ENCODE measurements at regions not wholly inside any gene's neighbourhood (a gene's known extent, or its start where the extent isn't known, plus 50 kb on each side); places are given as distances from the start of the nearest gene placed in this dataset.

DNA sequence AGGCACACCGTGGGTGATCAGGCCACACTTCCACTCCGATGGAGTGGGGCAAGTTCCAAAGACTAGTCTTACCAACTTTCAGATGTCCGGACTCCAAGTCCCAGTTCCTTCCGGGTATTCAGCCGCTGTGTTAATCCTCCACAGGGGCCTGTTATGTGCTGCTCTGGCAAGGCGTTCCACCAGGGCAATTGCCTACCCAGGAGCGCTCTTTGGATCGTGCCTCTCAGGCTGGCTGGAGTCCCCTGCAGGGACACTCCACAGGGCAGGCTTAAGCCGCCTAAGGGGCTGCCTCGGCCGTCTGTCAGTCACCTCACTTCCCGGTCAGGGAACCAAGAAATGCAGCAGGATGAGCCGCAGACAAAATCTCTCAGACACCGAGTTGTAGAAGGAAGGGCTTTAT, 118.7 kb upstream of the CCNG1 start:
- H2BK15ac ChIP-seq (ENCODE audit: low read depth, low read length) = no peak overlapping the region
- H3K27ac Mint-ChIP-seq = peak overlapping the region in 2 of 3 experiments; percentile 55 to 85; a peak in 2 of 7 replicates

More for the DNA sequence above, 118.7 kb upstream of the CCNG1 start:
- no CpG with 5 or more reads among the region's 14 CpGs for WGBS (ENCODE audit: extremely low coverage, insufficient read length, low lambda C conversion rate)
- DNase-seq = peak; percentile 30
- Histone ChIP-seq H3K79me1 (ENCODE audit: insufficient read depth, low read depth, low read length, poor library complexity, severe bottlenecking) (no peaks in the 10 kb centered on the region), H3K27me3 (ENCODE audit: insufficient read depth, low read length) (no peaks in the 10 kb centered on the region), H3K27ac (ENCODE audit: insufficient read length, low read depth, low read length) (no peak overlapping the region), H2BK20ac (ENCODE audit: low read depth, low read length, poor library complexity, severe bottlenecking) (no peak overlapping the region), H3K9ac (ENCODE audit: extremely low read depth, insufficient read length, low read length) (no peak overlapping the region), H3K79me2 (ENCODE audit: insufficient read depth, low read length) (no peaks in the 10 kb centered on the region), H3K14ac (ENCODE audit: insufficient read depth, low read length) (no peak overlapping the region), H3K23me2 (ENCODE audit: insufficient read length, low read depth, low read length, poor library complexity, severe bottlenecking) (no peaks in the 10 kb centered on the region), H2BK5ac (ENCODE audit: insufficient read length, low read length) (no peak overlapping the region), H3K4me1 (ENCODE audit: insufficient read depth, low read length) (no peaks in the 10 kb centered on the region), H3K9me3 (ENCODE audit: control insufficient read depth, low read depth, low read length) (no peaks in the 10 kb centered on the region), H3T11ph (ENCODE audit: low read length) (no peak overlapping the region), H2AFZ (ENCODE audit: low read length) (no peak overlapping the region), H3K23ac (ENCODE audit: insufficient read length, low read depth, low read length) (no peak overlapping the region), H4K8ac (replicated peaks; ENCODE audit: insufficient read length, low read depth, low read length) (no peak overlapping the region), H3K4ac (ENCODE audit: low read depth, low read length) (no peak overlapping the region), H3K56ac (ENCODE audit: insufficient read length, low read depth, low read length) (no peak overlapping the region), H2BK12ac (ENCODE audit: insufficient read length, low read depth, low read length) (no peak overlapping the region), H3K18ac (ENCODE audit: insufficient read length, low read depth, low read length) (no peak overlapping the region), H3K4me2 (ENCODE audit: insufficient read depth, insufficient read length, low read length) (no peak overlapping the region), H4K20me1 (ENCODE audit: control insufficient read depth, insufficient read depth, insufficient read length) (no peaks in the 10 kb centered on the region), H4K5ac (ENCODE audit: insufficient read length, low read depth, low read length) (no peak overlapping the region), H2BK120ac (ENCODE audit: low read depth, low read length, poor library complexity, severe bottlenecking) (no peak overlapping the region), H4K91ac (ENCODE audit: insufficient read length, low read depth, low read length) (no peak overlapping the region), H2AK5ac (ENCODE audit: insufficient read length, low read length) (no peak overlapping the region)
- Mint-ChIP-seq H3K4me3 (no peak overlapping the region), H3K27me3 (ENCODE audit: low read depth) (no peaks in the 10 kb centered on the region), H3K4me1 (peaks cover 11 to 15% of the 10 kb centered on the region in 2 experiments), H3K36me3 (ENCODE audit: insufficient read depth in 1 of 3, low read depth in 3 of 3) (peaks cover 4 to 9% (median 7%) of the 10 kb centered on the region in 3 experiments; a peak in 5 of 7 replicates), H3K9me3 (peaks cover 2 to 10% of the 10 kb centered on the region in 2 experiments; a peak in 4 of 5 replicates)
- TF ChIP-seq, protein P1, sequence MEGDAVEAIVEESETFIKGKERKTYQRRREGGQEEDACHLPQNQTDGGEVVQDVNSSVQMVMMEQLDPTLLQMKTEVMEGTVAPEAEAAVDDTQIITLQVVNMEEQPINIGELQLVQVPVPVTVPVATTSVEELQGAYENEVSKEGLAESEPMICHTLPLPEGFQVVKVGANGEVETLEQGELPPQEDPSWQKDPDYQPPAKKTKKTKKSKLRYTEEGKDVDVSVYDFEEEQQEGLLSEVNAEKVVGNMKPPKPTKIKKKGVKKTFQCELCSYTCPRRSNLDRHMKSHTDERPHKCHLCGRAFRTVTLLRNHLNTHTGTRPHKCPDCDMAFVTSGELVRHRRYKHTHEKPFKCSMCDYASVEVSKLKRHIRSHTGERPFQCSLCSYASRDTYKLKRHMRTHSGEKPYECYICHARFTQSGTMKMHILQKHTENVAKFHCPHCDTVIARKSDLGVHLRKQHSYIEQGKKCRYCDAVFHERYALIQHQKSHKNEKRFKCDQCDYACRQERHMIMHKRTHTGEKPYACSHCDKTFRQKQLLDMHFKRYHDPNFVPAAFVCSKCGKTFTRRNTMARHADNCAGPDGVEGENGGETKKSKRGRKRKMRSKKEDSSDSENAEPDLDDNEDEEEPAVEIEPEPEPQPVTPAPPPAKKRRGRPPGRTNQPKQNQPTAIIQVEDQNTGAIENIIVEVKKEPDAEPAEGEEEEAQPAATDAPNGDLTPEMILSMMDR (conservative IDR thresholded peaks at IDR 0.05) = no peak
